ENCODE measurements at regions not wholly inside any gene's neighbourhood (a gene's known extent, or its start where the extent isn't known, plus 50 kb on each side); places are given as distances from the start of the nearest gene placed in this dataset.
A peak's percentile ranks its signal among the peaks of the same experiment; 100 is the strongest.

DNA sequence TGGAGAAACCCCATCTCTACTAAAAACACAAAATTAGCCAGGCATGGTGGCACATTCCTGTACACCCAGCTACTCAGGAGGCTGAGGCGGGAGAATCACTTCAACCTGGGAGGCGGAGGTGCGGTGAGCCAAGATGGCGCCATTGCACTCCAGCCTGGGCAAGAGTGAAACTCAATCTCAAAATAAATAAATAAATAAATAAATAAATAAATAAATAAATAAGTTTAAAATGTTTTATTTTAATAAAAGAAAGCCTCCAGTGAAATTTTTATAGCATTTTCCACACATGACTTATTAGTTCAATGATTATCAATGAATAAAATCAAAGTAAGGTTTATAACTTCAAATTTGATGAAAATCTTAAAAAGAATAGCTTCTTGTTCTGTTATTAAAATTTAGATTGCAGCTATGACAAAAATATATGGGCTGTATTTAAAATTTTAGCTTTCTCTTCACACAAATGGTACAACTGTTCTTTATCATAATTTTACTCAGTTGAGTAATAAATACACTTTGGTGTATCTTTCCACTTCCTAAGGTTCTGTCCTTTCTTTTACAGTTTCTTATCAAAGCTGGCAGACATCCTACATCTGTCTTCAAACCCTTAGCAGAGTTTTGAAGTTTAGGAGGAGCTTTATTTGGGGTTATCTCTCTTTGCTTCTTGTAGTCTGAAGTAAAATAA is 78.4 kb upstream of the ZSWIM2 start (continued):
- TF ChIP-seq ZSCAN29 (IDR thresholded peaks at IDR 0.05) (no peak), ZNF77 (CRISPR knock-in tag; IDR thresholded peaks at IDR 0.05) (no peak), CC2D1A (IDR thresholded peaks at IDR 0.05) (peak; percentile 42; the same call in 1 of the 2 replicates), PCBP2 (IDR thresholded peaks at IDR 0.05; ENCODE audit: low read depth, low read length, poor library complexity, severe bottlenecking) (no peak), GABPB1 (CRISPR knock-in tag; IDR thresholded peaks at IDR 0.05) (no peak), PYGO2 (tag; IDR thresholded peaks at IDR 0.05) (no peak), ZNF507 (tag; conservative IDR thresholded peaks at IDR 0.05) (no peak), MEF2D (tag; conservative IDR thresholded peaks at IDR 0.05; ENCODE audit: low read depth) (no peak), OTX1 (CRISPR knock-in tag; IDR thresholded peaks at IDR 0.05) (no peak), XRCC4 (IDR thresholded peaks at IDR 0.05; ENCODE audit: extremely low read depth, insufficient read depth, insufficient read length) (no peak), NFIC (IDR thresholded peaks at IDR 0.05) (peak; percentile 50), TCF7L2 (IDR thresholded peaks at IDR 0.05; ENCODE audit: low read depth, low read length) (no peak)
- TF ChIP-seq, protein P1, sequence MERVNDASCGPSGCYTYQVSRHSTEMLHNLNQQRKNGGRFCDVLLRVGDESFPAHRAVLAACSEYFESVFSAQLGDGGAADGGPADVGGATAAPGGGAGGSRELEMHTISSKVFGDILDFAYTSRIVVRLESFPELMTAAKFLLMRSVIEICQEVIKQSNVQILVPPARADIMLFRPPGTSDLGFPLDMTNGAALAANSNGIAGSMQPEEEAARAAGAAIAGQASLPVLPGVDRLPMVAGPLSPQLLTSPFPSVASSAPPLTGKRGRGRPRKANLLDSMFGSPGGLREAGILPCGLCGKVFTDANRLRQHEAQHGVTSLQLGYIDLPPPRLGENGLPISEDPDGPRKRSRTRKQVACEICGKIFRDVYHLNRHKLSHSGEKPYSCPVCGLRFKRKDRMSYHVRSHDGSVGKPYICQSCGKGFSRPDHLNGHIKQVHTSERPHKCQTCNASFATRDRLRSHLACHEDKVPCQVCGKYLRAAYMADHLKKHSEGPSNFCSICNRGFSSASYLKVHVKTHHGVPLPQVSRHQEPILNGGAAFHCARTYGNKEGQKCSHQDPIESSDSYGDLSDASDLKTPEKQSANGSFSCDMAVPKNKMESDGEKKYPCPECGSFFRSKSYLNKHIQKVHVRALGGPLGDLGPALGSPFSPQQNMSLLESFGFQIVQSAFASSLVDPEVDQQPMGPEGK (CRISPR knock-in tag; IDR thresholded peaks at IDR 0.05; ENCODE audit: borderline replicate concordance) = no peak
- TF ChIP-seq, protein P2, sequence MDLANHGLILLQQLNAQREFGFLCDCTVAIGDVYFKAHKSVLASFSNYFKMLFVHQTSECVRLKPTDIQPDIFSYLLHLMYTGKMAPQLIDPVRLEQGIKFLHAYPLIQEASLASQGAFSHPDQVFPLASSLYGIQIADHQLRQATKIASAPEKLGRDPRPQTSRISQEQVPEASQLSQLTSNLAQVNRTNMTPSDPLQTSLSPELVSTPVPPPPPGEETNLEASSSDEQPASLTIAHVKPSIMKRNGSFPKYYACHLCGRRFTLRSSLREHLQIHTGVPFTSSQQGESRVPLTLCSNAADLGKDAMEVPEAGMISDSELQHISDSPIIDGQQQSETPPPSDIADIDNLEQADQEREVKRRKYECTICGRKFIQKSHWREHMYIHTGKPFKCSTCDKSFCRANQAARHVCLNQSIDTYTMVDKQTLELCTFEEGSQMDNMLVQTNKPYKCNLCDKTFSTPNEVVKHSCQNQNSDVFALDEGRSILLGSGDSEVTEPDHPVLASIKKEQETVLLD (IDR thresholded peaks at IDR 0.05) = no peak
- TF ChIP-seq, protein P3, sequence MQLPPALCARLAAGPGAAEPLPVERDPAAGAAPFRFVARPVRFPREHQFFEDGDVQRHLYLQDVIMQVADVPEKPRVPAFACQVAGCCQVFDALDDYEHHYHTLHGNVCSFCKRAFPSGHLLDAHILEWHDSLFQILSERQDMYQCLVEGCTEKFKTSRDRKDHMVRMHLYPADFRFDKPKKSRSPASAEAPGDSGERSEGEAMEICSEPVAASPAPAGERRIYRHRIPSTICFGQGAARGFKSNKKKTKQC (CRISPR knock-in tag; IDR thresholded peaks at IDR 0.05) = no peak
- TF ChIP-seq, protein P4, sequence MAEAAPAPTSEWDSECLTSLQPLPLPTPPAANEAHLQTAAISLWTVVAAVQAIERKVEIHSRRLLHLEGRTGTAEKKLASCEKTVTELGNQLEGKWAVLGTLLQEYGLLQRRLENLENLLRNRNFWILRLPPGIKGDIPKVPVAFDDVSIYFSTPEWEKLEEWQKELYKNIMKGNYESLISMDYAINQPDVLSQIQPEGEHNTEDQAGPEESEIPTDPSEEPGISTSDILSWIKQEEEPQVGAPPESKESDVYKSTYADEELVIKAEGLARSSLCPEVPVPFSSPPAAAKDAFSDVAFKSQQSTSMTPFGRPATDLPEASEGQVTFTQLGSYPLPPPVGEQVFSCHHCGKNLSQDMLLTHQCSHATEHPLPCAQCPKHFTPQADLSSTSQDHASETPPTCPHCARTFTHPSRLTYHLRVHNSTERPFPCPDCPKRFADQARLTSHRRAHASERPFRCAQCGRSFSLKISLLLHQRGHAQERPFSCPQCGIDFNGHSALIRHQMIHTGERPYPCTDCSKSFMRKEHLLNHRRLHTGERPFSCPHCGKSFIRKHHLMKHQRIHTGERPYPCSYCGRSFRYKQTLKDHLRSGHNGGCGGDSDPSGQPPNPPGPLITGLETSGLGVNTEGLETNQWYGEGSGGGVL (CRISPR knock-in tag; IDR thresholded peaks at IDR 0.05) = no peak
- TF ChIP-seq, protein P5, sequence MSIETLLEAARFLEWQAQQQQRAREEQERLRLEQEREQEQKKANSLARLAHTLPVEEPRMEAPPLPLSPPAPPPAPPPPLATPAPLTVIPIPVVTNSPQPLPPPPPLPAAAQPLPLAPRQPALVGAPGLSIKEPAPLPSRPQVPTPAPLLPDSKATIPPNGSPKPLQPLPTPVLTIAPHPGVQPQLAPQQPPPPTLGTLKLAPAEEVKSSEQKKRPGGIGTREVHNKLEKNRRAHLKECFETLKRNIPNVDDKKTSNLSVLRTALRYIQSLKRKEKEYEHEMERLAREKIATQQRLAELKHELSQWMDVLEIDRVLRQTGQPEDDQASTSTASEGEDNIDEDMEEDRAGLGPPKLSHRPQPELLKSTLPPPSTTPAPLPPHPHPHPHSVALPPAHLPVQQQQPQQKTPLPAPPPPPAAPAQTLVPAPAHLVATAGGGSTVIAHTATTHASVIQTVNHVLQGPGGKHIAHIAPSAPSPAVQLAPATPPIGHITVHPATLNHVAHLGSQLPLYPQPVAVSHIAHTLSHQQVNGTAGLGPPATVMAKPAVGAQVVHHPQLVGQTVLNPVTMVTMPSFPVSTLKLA (conservative IDR thresholded peaks at IDR 0.05) = no peak
- TF ChIP-seq, protein P6, sequence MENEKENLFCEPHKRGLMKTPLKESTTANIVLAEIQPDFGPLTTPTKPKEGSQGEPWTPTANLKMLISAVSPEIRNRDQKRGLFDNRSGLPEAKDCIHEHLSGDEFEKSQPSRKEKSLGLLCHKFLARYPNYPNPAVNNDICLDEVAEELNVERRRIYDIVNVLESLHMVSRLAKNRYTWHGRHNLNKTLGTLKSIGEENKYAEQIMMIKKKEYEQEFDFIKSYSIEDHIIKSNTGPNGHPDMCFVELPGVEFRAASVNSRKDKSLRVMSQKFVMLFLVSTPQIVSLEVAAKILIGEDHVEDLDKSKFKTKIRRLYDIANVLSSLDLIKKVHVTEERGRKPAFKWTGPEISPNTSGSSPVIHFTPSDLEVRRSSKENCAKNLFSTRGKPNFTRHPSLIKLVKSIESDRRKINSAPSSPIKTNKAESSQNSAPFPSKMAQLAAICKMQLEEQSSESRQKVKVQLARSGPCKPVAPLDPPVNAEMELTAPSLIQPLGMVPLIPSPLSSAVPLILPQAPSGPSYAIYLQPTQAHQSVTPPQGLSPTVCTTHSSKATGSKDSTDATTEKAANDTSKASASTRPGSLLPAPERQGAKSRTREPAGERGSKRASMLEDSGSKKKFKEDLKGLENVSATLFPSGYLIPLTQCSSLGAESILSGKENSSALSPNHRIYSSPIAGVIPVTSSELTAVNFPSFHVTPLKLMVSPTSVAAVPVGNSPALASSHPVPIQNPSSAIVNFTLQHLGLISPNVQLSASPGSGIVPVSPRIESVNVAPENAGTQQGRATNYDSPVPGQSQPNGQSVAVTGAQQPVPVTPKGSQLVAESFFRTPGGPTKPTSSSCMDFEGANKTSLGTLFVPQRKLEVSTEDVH (IDR thresholded peaks at IDR 0.05; ENCODE audit: low read depth, partially characterized antibody) = no peak

Measured in K562 (cell line).